GM12892 (cell line): ENCODE measurements at regions not wholly inside any gene's neighbourhood (a gene's known extent, or its start where the extent isn't known, plus 50 kb on each side); places are given as distances from the start of the nearest gene placed in this dataset.

ENCODE experiments used
- POLR2A ChIP-seq: IDR thresholded peaks from 2 replicates; pipeline ENCODE4 v1.6.1; 2011; ENCODE audit warnings: low read depth, low read length, control low read depth
- POLR2AphosphoS5 ChIP-seq: IDR thresholded peaks from 2 replicates; pipeline ENCODE4 v1.6.1; 2011; ENCODE audit warnings: low read depth, low read length, control low read depth
- TAF1 ChIP-seq: IDR thresholded peaks from 2 replicates; pipeline ENCODE4 v1.6.1; 2011; ENCODE audit warnings: low read depth, mild to moderate bottlenecking, control low read depth, low read length, borderline replicate concordance

DNA sequence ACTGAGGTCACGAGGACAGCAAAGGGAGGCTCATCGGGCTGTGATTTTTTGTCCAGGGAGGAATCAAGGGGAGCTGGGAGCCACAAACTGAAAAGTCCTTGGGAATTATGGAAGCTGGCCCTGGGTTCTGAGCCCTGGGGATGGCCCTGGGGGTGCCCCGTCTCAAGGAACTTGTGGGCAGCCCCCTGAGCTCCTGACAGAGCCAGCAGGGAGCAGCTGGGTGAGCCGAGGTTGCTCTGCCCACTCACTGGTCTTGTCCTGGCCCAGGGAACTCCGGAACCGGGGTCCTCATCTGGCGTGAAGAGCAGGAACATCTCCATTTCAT, 61.3 kb upstream of the HDAC4 start:
- TF ChIP-seq POLR2A (no peak), POLR2AphosphoS5 (no peak), TAF1 (no peak)
